GM18508 (cell line): ENCODE measurements at regions not wholly inside any gene's neighbourhood (a gene's known extent, or its start where the extent isn't known, plus 50 kb on each side); places are given as distances from the start of the nearest gene placed in this dataset.
A peak's percentile ranks its signal among the peaks of the same experiment; 100 is the strongest.

Experiments used
- ATAC-seq: cut with Tn5 transposase; IDR thresholded peaks from one replicate; pipeline ENCODE4 v1.9.1; 2021; ENCODE audit warnings: moderate number of reproducible peaks; ENCODE audit not compliant: insufficient read depth, unreplicated experiment

DNA sequence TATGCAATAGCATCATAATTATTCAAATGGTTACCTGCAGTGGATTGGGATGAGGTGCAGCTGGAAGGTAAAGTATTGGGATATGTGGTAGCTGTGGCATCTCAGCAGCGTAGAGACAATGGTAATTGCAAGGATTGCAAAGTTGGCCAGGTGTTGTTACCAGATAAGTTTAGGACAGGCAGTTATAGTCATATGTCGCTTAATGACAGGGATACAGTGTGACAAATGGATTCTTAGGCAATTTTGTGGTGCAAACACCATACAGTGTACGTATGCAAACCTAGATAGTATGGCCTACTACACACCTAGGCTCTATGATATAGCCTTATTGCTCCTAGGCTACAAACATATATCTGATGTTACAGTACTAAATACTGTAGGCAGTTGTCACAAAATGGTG lies 163.5 kb upstream of the LYZL2 start:
- no peak for ATAC-seq

DNA sequence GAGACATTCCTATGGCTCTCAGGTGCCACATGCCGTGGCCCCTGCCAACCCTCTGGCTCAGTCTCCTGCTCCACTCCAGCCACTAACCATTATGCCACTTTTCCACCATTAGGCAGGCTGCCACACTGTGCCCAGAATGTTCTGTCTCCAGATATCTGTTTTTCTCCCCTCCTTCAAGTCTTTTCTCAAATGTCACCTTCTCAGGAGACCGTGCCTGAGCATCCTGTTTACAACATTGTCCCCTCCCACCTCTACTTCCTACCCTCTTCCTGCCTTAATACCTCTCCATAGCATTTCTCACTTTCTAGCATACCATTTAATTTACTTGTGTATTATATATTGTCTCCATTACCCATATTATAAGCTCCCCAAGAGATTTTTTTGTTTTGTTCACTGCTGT lies 162.5 kb upstream of the LYZL2 start:
- no peak for ATAC-seq

DNA sequence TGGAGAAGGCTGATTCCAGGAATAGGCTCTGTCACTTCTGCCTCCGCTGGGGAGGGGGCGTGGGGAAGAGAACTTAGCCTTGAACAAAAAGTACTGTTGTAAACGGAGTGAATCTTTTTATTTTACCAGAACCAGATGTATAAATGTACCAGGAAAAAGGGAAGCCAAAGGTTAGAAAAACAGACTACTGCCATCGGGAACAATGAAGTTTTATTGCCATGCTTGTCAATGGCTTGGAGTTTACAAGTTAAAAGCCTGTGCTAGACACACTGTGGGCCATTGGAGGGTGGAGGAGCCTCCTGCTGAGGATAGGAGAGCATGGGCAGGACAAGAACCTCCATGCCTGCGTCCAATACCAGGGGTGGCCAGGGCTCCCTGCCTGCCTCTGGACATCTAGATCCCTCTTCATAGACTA lies 161.7 kb upstream of the LYZL2 start:
- no peak for ATAC-seq

DNA sequence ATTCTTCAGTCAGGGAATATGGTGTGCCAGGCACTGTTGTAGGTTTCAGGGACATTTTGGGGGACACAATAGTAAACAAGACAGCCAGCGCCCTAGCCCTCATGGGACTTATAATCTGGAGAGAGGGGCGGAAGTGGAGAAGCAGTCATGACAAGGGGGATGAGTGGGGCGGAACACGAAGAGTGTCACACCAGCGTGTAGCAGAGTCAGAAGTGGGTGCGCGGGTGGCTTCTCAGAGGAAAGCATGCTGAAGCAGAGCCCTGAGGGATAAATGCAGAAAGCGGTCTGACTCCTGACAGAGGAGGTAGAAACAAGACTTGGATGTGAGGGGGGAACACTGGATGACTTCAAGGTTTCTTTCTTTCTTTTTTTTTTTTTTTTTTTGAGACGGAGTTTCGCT lies 160.3 kb upstream of the LYZL2 start:
- ATAC-seq, result no peak

DNA sequence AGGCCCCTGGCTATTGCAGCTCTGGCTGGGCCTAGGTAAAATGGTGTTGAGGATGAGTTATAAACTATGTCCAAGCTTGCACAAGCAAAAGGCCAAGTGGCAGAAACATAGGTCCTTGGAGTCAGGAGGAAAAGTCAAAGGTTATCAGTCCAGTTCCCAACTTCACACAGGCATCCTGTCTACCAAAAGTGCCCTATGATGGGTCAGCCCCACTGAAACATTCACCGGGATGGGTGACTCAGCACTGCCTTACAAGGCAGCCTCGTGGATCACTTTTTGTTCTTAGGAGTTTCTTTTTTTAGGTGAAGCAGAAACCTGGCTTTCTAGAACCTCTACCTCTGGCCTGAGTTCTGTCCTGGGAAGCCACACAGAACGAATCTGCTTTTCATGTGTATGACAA lies 158.8 kb upstream of the LYZL2 start:
- no peak for ATAC-seq

DNA sequence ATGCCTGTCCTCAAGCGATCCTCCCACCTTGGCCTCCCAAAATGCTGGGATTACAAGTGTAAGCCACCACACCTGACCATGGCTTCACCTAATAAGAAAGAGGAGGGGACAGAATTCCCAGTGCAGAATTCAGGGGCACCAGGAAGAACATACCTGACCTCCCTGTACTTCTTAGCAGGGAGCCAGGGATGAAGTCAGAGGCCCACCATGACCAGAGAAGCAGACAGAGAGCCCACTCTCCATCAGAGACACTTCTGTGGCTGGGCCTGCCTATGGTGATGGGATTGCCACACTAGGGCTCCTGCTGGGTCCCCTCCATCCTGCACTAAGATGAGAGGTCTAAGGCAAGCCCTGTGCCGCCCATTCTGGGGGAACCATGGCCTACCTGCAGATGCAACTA lies 157.4 kb upstream of the LYZL2 start:
- ATAC-seq, result no peak

DNA sequence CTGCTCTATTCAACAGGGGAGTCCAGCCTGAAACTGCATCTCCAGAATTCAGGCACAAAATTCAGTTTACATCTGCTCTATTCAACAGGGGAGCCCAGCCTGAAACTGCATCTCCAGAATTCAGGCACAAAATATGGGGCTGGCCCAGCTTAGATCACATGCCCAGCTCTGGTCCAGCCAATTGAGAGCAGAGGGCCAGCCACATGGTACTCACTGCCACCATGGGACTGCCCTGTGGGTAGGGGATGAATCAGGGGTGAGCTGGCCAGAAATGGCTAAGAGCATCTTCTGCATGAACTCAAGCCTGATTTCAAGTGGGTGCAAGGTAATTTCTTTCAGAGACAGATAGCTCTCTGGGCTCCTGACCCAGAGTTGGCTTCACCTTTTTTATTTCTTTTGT lies 156.6 kb upstream of the LYZL2 start:
- no peak for ATAC-seq

DNA sequence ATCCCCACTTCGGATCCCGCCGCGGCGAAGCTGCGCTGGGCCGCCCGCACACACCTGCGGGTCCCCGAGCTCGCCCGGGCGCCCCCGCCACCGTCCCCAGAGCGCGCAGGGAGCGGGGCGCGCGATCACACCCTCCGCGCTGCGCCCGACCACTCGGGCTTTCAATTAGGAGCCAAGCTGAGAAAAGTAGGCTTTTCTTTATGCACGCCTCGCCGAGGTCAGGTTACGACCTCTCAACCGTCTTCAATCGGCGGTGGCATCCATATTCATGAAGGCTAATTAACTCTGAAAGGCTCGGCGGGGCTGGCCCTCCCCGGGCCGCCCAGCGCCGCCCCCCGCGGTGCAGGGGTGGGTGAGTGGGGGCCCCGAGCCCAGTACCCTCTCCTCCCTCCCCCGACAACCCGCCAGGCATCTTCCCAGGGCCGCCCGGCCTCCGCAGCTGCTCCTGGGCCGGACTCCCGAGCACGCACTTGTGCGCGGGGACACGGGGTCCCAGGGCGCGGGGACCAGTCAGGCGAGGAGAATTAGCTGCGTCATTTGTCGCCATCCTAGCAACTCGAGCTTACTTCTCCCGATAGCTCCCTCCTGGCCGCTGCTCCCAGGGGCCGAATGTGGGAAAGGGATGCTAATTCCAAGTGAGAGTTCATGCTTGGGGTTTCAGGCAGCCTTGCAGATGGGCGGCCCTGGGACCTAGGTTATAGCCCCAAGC lies 155.5 kb upstream of the LYZL2 start:
- no peak for ATAC-seq

DNA sequence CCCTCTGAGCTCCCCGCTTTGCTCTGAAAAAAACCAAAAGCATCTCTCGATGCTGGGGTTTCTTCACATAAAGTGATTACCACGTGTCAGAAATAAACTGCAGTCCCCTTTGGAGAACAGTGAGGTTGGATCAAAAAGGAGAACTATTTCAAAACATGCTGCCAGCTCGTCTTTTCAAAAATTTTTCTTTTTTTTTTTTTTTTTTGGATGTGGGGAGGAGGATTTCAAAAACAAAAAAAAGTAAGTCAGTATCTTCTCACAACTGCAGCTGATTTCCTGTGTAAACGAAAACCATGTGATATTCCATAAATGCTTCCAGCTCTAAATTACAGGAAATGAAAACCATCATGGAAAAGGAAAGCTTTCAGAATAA lies 155.0 kb upstream of the LYZL2 start:
- no peak for ATAC-seq

DNA sequence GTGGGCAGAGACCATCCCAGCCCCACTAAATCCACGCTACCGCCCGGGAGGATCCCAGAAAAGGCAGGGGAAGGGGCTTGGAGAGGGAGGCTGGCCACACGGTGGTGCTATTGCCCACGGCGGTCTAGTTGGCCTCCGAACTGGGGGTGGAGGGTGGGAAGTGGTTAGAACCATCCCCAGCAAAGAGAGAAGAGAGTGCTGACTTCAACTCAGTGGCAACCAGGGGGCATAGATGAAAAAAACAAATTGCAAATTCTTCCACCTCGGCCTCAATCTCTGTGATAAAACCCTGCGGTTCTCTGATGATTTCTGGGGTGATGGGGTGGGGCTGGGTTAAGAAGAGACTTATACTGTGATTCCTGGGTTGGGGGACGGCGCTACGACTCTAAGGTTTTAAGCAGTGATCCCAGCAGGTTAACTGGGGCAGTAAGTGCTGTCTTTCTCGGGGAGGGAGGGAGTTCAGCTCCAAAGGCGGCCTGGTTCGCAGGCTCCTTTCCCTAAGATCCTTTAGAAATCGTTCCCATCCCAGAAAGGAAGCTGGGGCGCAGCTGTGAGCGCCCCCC lies 154.5 kb upstream of the LYZL2 start:
- ATAC-seq, result no peak

DNA sequence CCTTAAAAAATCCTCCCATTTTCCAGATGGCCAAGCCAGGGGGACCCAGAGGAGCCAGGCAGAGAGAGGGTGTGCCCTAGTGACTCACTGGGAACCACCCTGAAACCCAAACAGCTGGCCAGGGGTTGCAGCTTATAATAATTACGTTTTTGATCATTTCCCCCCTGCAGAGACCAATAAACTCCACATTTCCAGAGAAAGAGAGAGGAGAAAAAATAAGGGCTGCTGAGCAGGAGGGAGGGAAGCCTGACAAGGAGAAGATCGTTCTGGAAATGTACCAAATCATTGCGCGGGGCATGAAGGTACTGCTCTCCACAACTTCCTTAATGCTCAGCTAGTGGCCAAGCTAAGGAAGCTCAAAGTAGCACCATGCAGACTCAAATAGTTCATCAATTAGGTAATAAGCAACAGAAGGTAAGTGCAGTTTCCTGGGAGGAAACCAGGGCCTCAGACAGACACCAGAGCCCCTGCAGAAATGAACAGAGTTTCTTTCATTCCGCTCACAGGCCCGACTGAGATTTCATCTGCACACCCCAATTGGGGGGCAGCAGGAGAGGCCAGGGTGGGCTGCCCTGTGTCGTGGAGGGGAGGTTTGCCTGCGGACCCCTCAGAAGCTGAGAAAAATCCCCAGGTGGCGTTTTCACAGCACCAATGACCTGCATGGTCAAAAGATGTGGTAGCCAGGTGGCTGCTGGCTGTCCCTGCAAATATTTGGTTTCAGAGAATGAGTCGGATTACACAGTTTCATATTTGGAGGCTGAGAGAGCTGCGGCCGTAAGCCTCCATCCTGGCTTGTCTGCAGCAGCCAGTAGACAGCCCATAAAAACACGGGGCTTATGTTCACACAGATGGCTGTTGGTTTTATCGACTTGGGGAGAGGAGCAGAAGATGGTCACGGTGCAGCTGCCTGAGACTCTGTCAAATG lies 153.2 kb upstream of the LYZL2 start:
- ATAC-seq, result peak; percentile 37

DNA sequence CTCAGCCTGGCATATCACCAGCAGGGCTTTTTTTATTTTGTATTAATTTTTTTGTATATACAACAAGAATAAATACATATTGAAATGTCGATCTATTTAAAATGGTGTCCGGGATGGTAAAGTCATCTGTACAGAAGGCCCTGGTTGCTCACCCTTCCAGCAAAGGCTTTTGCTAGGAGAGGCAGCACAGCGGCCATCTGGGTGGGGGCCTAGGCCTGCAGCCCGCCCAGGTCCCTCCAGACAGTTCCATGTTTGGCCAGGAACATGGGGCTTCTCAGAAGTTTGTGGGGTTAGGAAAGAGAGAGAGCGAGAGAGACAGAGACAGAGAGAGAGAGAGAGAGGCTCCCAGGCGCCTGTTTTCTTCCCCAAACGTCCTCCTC lies 152.6 kb upstream of the LYZL2 start:
- ATAC-seq, result no peak

DNA sequence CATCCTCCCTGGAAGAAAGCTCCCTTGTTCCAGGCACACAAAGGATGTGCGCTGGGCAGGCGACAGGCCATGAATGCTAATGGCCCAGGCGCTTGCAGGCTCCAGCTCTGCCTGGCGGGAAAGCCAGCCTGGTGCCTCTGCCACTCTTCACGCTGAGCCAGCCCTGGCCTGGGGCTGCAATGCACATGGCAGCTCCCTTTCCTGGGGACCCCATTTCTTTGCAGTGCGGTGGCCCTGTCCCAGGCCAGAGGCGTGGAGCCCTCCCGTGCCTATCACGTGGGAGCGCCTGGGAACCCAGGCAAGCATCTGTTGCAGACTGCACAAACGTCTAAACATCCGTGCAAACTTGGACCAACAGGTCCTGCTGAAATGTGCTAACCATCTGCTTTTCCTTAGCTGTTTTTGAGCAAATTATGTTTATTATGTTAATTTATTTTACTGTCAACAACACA lies 152.1 kb upstream of the LYZL2 start:
- ATAC-seq, result no peak

DNA sequence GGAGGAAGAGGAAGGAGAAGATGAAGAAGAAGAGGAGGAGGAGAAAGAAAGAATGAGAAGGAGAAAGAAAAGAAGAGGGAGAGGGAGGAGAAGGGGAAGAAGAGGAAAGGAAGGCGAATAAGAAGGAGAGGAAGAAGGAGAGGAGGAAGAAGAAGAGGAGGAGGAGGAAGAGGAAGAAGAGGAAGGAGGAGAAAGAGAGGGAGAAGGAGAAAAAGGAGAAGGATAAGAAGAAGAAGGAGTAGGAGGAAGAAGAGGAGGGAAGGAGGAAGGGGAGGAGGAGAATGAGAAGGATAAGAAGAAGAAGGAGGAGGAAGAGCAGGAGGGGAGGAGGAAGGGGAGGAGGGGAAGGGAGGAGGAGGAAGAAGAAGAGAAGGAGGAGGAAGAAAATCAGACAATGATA lies 149.2 kb upstream of the LYZL2 start:
- no peak for ATAC-seq

DNA sequence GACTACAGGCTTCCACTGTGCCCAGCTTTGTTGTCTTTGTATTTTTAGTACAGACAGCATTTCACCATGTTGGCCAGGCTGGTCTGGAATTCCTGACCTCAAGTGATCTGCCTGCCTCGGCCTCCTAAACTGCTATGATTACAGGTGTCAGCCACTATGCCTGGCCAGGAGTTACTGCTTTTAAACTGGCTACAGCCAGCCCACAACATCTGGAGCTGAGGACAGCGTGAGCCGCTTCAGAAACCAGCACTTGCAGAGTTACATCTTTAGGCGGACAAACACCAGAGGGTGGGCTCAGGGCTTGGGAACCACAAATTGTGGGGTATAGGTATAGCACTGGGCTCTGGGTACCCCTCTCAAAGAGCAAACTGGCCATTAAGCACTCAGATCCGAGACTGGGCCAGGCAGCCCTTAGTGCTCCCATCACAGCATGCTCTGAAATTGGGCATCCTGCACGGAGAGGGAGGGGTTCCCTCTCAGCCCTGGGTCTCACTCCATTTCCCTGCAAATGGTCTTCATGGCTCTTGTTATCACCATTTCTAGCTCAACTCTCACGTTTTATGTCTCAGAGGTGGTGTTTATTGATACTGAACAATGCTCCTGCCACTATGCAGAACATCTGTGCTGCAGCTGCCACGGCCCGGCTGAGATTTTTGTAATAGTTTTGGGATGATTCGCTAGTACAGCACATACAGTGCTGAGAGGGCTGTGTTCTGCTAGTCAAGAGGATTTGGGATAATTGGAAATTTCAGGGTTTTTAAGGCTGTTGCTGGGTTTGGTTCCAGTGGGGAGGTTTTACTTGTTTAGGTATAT lies 146.4 kb upstream of the LYZL2 start:
- no peak for ATAC-seq

DNA sequence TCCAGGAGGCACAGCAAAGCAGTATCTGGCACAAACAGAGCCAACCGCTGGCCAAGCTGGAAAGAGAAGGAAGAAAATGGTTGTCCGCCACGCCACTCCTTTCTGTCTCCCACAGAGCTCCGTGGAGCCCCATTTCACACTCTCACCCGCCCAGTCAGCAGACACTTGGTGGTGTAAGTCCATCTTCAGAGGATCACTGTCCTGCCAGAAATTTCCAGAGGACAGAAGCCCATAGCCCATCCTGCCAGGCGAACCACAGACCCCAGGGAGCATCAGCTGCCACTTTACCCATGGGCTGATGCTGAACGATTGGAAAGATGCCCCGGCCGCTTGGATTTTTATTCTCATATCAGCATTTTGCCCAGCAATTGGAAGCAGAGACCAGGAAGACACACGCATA lies 144.7 kb upstream of the LYZL2 start:
- ATAC-seq, result no peak

DNA sequence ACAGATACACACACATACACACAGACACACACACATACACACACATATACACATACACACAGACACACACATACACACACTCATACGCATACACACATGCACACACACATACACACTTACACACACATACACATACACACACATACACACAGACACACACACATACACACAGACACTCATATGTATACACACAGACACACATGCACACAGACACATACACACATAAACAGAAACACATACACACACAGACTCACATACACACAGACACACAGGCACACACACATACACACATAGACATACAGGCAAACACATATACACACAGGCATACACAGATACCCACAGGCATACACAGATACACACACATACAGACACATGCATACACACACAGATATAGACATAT lies 143.9 kb upstream of the LYZL2 start:
- ATAC-seq, result no peak

DNA sequence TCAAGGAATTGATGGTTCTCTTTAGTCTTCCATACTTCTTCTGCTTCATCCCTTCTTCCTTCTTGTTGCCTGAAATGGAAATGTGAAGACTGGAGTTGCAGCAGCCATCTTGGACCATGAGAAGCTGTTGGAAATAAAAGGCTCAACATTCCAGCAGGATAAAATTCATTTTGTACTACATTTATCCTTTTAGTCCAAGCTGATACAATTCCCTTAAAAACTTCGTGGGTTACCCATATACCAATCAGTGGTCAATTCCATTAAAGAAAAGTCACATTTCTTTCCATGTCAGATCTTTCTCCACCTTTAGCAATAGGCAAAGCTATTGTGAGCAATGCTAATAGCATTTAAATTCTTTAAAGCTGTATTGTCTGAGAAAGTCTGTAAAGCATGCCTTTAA lies 141.3 kb upstream of the LYZL2 start:
- ATAC-seq, result no peak

DNA sequence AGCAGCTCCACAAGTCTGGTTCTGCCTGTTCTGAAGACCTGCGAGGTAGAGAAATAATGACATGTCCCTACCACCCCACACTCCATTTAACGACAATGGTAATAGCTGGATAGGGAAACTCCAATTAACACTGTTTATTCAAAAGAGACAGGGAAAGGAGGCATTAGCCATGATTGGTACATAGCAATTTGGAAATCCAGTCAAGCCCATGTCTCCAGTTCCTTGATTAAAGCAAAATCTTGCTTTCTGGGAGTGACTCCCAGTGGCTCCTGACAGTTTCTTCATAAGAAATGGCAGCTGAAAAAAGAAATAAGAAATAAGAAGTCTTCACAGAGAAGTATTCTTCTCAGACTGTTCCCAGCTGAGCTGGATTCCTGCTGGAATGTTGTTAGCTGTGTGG lies 140.7 kb upstream of the LYZL2 start:
- ATAC-seq, result no peak

DNA sequence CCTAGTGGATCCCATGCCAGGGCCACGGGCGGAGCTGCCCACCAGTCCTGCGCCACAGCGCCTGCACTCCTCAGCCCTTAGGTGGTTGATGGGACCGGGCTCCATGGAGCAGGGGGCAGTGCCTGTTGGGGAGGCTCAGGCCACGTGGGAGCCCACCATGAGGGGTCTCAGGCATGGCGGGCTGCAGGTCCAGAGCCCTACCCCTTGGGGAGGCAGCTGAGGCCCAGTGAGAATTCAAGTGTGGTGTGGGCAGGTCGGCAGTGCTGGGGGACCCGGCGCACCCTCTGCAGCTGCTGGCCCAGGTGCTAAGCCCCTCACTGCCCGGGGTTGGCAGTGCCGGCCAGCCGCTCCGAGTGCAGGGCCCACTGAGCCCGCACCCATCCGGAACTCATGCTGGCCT lies 139.8 kb upstream of the LYZL2 start:
- no peak for ATAC-seq

DNA sequence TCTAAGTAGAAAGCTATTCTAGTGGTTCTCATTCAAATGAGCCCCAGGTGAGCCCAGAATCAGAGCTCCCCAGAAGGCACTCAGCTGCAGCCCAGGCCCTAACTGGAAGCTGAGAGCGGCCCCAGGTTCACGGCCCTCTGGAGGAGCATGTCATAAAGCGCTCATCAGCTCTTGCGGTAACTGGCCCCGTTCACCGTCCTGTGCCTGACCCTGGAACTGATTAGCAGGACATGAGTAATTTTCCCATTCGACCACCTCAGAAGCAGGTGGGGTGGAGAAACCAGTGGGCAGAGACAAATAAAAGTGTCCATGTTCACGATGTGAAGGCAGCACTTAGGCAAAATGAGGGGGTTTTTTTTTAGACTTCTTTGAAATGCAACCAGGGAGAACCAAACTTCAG lies 136.1 kb upstream of the LYZL2 start:
- ATAC-seq, result no peak
